ENCODE measurements at regions not wholly inside any gene's neighbourhood (a gene's known extent, or its start where the extent isn't known, plus 50 kb on each side); places are given as distances from the start of the nearest gene placed in this dataset.
"Not testable (repeated sequence)": the region's sequence is repeated elsewhere in the genome, so short reads cannot be mapped to it uniquely, and the experiment has no call there.

GRCh38 chr2:111566068-111566467 lies 317.9 kb downstream of the ANAPC1 start:
- TF ChIP-seq TAF1 (IDR thresholded peaks at IDR 0.05; ENCODE audit: low read depth, low read length); POLR2A (IDR thresholded peaks at IDR 0.05; ENCODE audit: low read depth, low read length); SPI1 (IDR thresholded peaks at IDR 0.05; ENCODE audit: low read depth, low read length); POLR2AphosphoS5 (IDR thresholded peaks at IDR 0.05; ENCODE audit: low read depth, low read length); PAX5 (IDR thresholded peaks at IDR 0.05; ENCODE audit: insufficient read depth, low read length, severe bottlenecking); POU2F2 (IDR thresholded peaks at IDR 0.05; ENCODE audit: low read depth, low read length): not testable (repeated sequence)

Data from GM12891 (cell line).